Fibroblast of lung (primary cell): ENCODE measurements at regions not wholly inside any gene's neighbourhood (a gene's known extent, or its start where the extent isn't known, plus 50 kb on each side); places are given as distances from the start of the nearest gene placed in this dataset.

Experiments
- EZH2 ChIP-seq: IDR thresholded peaks from 2 replicates; pipeline ENCODE4 v1.5.1; 2012; ENCODE audit warnings: low read length, control low read depth, mild to moderate bottlenecking; ENCODE audit errors: missing control alignments
- TF ChIP-seq, protein P1 (sequence below), 2 donors: IDR thresholded peaks in 1 of 2; conservative IDR thresholded peaks in 1 of 2; 1 replicate in 1 of 2; 2 replicates in 1 of 2; pipeline ENCODE4 v1.5.1; 2011 to 2012; ENCODE audit warnings: low read length in 2 of 2, control low read depth in 1 of 2, inconsistent platforms in 1 of 2, low read depth in 1 of 2, mild to moderate bottlenecking in 1 of 2

DNA sequence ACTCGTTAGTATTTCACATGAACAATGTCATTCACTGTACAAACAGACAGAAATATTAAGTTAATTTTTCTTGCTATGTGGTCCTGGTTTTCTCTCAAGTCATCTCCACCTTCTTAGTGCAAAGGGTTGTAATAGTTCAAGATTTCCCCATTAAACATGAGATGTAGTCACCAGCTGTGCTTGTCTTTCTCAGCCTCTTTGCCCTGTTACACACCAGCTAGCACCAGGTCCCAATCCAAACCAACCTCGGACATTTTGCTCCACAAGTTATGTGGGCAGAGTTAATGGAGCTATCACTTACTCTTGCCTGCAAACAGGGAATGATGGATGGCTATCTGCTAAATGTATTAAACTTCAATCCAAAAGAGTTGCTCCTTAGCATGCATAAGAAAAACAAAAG, 328.1 kb downstream of the TLE1 start:
- TF ChIP-seq EZH2, result no peak
- TF ChIP-seq, protein P1, sequence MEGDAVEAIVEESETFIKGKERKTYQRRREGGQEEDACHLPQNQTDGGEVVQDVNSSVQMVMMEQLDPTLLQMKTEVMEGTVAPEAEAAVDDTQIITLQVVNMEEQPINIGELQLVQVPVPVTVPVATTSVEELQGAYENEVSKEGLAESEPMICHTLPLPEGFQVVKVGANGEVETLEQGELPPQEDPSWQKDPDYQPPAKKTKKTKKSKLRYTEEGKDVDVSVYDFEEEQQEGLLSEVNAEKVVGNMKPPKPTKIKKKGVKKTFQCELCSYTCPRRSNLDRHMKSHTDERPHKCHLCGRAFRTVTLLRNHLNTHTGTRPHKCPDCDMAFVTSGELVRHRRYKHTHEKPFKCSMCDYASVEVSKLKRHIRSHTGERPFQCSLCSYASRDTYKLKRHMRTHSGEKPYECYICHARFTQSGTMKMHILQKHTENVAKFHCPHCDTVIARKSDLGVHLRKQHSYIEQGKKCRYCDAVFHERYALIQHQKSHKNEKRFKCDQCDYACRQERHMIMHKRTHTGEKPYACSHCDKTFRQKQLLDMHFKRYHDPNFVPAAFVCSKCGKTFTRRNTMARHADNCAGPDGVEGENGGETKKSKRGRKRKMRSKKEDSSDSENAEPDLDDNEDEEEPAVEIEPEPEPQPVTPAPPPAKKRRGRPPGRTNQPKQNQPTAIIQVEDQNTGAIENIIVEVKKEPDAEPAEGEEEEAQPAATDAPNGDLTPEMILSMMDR (conservative IDR thresholded peaks at IDR 0.05 in 1 of 2, IDR thresholded peaks at IDR 0.05 in 1 of 2; ENCODE audit: low read depth in 1 of 2, low read length in 2 of 2), result no peak
